Endothelial cell of umbilical vein (primary cell): ENCODE measurements at regions not wholly inside any gene's neighbourhood (a gene's known extent, or its start where the extent isn't known, plus 50 kb on each side); places are given as distances from the start of the nearest gene placed in this dataset.

Source experiments
- POLR2AphosphoS5 ChIP-seq: IDR thresholded peaks from 2 replicates; pipeline ENCODE4 v1.6.1; 2012; ENCODE audit warnings: low read depth, mild to moderate bottlenecking, control low read depth, low read length, moderate library complexity; ENCODE audit not compliant: insufficient read depth
- TF ChIP-seq, protein P1 (sequence below), 2 donors: IDR thresholded peaks; 1 replicate in 1 of 2; 2 replicates in 1 of 2; pipeline ENCODE4 v1.5.1; 2011; ENCODE audit warnings: low read length in 2 of 2, mild to moderate bottlenecking in 2 of 2, moderate library complexity in 2 of 2, control low read depth in 1 of 2, inconsistent platforms in 1 of 2, low read depth in 1 of 2; ENCODE audit not compliant: insufficient read depth in 1 of 2; ENCODE audit errors: extremely low read depth in 1 of 2

DNA sequence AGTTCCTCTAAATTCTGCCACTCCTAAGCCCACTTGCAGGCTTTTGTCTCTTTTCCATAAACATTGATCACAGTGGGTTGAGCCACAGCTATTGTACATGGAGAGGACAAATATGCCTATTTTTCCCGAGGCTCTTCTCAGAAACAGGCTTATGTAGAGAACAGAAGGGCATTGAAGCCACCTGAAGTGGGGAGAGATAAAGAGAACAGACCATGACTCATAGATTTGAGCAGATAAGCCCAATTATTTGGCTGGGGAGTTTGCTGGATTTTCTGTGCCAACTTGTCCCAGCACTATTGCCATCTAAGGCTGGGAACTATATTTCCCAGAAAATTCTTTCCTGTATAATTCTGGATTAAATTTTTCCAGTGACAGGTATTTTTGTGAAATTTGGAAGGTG, 446.1 kb upstream of the RPS6KA3 start:
- TF ChIP-seq, protein P1, sequence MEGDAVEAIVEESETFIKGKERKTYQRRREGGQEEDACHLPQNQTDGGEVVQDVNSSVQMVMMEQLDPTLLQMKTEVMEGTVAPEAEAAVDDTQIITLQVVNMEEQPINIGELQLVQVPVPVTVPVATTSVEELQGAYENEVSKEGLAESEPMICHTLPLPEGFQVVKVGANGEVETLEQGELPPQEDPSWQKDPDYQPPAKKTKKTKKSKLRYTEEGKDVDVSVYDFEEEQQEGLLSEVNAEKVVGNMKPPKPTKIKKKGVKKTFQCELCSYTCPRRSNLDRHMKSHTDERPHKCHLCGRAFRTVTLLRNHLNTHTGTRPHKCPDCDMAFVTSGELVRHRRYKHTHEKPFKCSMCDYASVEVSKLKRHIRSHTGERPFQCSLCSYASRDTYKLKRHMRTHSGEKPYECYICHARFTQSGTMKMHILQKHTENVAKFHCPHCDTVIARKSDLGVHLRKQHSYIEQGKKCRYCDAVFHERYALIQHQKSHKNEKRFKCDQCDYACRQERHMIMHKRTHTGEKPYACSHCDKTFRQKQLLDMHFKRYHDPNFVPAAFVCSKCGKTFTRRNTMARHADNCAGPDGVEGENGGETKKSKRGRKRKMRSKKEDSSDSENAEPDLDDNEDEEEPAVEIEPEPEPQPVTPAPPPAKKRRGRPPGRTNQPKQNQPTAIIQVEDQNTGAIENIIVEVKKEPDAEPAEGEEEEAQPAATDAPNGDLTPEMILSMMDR (IDR thresholded peaks at IDR 0.05; ENCODE audit: extremely low read depth in 1 of 2, insufficient read depth in 1 of 2, low read depth in 1 of 2, low read length in 2 of 2): no peak
- no peak for TF ChIP-seq POLR2AphosphoS5
